ENCODE measurements at regions not wholly inside any gene's neighbourhood (a gene's known extent, or its start where the extent isn't known, plus 50 kb on each side); places are given as distances from the start of the nearest gene placed in this dataset.
"Not testable (repeated sequence)": the region's sequence is repeated elsewhere in the genome, so short reads cannot be mapped to it uniquely, and the experiment has no call there.

GRCh38 chr9:42860133-42860532, 676.7 kb downstream of the SPATA31A6 start (continued):
- TF ChIP-seq ARID5B (CRISPR knock-in tag; IDR thresholded peaks at IDR 0.05) (peak; percentile 25; the same call in 1 of the 2 replicates), TCF7 (IDR thresholded peaks at IDR 0.05; ENCODE audit: low read depth) (peak; percentile 20; the same call in 1 of the 2 replicates), NCOA2 (CRISPR knock-in tag; IDR thresholded peaks at IDR 0.05) (peak; percentile 63)

GRCh38 chr9:42862465-42862864, 679.0 kb downstream of the SPATA31A6 start:
- H3K4me1 ChIP-seq (ENCODE audit: insufficient read depth, low read length); H3K27ac ChIP-seq (ENCODE audit: extremely low read length, insufficient read depth, low read length); H2AFZ ChIP-seq (ENCODE audit: low read length); intact Hi-C loops (cut with micrococcal nuclease; ENCODE audit: unreplicated experiment); H3K9me3 ChIP-seq (ENCODE audit: low read length); BruUV-seq (replicated peaks); H3K4me2 ChIP-seq (ENCODE audit: low read depth, low read length); CTCF ChIA-PET (ENCODE audit: low intra/inter-chr PET ratio, low total read pairs); H3K9ac ChIP-seq (ENCODE audit: insufficient read depth, low read depth, low read length); H3K79me2 ChIP-seq (ENCODE audit: insufficient read depth, low read length); H4K20me1 ChIP-seq (ENCODE audit: insufficient read depth, low read length); in situ Hi-C loops (cut with HindIII; ENCODE audit: extremely low pct_ligation_motif_present, low pct_unique_long_range_greater_than_20kb); H3K36me3 ChIP-seq (replicated peaks in 1 of 2; ENCODE audit: control insufficient read depth in 1 of 2, insufficient read depth in 2 of 2, low read length in 2 of 2); ATAC-seq; H3K4me3 ChIP-seq (replicated peaks in 1 of 3; ENCODE audit: insufficient read depth in 1 of 3, low read depth in 2 of 3, low read length in 3 of 3); POLR2A ChIA-PET; FAIRE-seq; H3K27me3 ChIP-seq (ENCODE audit: control insufficient read depth in 1 of 2, insufficient read depth in 2 of 2, low read length in 2 of 2); TF ChIP-seq FOXP1 (IDR thresholded peaks at IDR 0.05); EP300 (IDR thresholded peaks at IDR 0.05; ENCODE audit: low read depth in 2 of 2, low read length in 2 of 2): not testable (repeated sequence)
- WGBS (ENCODE audit: low lambda C conversion rate): 0% methylated on average over 1 of the region's 1 CpG
- peak; percentile 82 for DNase-seq (ENCODE audit: low spot score)
- TF ChIP-seq CEBPG (CRISPR knock-in tag; IDR thresholded peaks at IDR 0.05): peak; percentile 55
- peak; percentile 22; the same call in 1 of the 2 replicates for TF ChIP-seq HNF4A (CRISPR knock-in tag; IDR thresholded peaks at IDR 0.05)
- TF ChIP-seq FOSL2 (CRISPR knock-in tag; IDR thresholded peaks at IDR 0.05): peak; percentile 82
- 0 out of 2 replicates have a peak, but pooled peaks have one; percentile 33 for TF ChIP-seq ZNF644 (CRISPR knock-in tag; IDR thresholded peaks at IDR 0.05; ENCODE audit: low read depth)
- peak; percentile 70 for TF ChIP-seq SOX13 (IDR thresholded peaks at IDR 0.05)
- peak in 1 of 2 experiments; percentile 95; a peak in 2 of 4 replicates for TF ChIP-seq SOX13 (CRISPR knock-in tag; conservative IDR thresholded peaks at IDR 0.05 in 1 of 2, IDR thresholded peaks at IDR 0.05 in 1 of 2)
- TF ChIP-seq FOXP1 (CRISPR knock-in tag; IDR thresholded peaks at IDR 0.05): peak; percentile 81
- TF ChIP-seq HMG20B (CRISPR knock-in tag; conservative IDR thresholded peaks at IDR 0.05): peak; percentile 57; the same call in 1 of the 2 replicates
- TF ChIP-seq ZNF205 (CRISPR knock-in tag; IDR thresholded peaks at IDR 0.05): 0 out of 2 replicates have a peak, but pooled peaks have one; percentile 29
- peak; percentile 86 for TF ChIP-seq NR2F6 (IDR thresholded peaks at IDR 0.05)
- peak; percentile 84 for TF ChIP-seq NR2F6 (CRISPR knock-in tag; IDR thresholded peaks at IDR 0.05)
- 0 out of 2 replicates have a peak, but pooled peaks have one; percentile 30 for TF ChIP-seq KDM6A (CRISPR knock-in tag; IDR thresholded peaks at IDR 0.05; ENCODE audit: low read depth)
- TF ChIP-seq NR2F1 (CRISPR knock-in tag; IDR thresholded peaks at IDR 0.05): peak in 1 of 2 experiments; percentile 30; a peak in 1 of 4 replicates
- peak; percentile 29; the same call in 1 of the 2 replicates for TF ChIP-seq EP300 (CRISPR knock-in tag; IDR thresholded peaks at IDR 0.05; ENCODE audit: borderline replicate concordance)
- TF ChIP-seq ARID5B (CRISPR knock-in tag; IDR thresholded peaks at IDR 0.05): peak; percentile 43; the same call in 1 of the 2 replicates
